ENCODE measurements at regions not wholly inside any gene's neighbourhood (a gene's known extent, or its start where the extent isn't known, plus 50 kb on each side); places are given as distances from the start of the nearest gene placed in this dataset.

- Histone ChIP-seq H3K79me2 (ENCODE audit: control insufficient read depth, insufficient read depth, low read length) (no peaks in the 10 kb centered on the region), H3K9me3 (replicated peaks; ENCODE audit: control insufficient read depth, insufficient read depth, low read depth, low read length) (no peaks in the 10 kb centered on the region), H3K27me3 (ENCODE audit: control insufficient read depth in 2 of 2, insufficient read depth in 2 of 2, low read length in 2 of 2) (no peaks in the 10 kb centered on the region), H2AFZ (ENCODE audit: low read depth, low read length) (no peak overlapping the region), H4K20me1 (replicated peaks; ENCODE audit: control insufficient read depth, insufficient read depth, low read length) (no peaks in the 10 kb centered on the region), H3K4me2 (ENCODE audit: insufficient read depth, low read length) (no peak overlapping the region), H3K36me3 (ENCODE audit: control insufficient read depth, insufficient read depth, low read length) (no peaks in the 10 kb centered on the region), H3K9ac (ENCODE audit: insufficient read depth in 1 of 2, low read depth in 2 of 2, low read length in 2 of 2) (no peak overlapping the region), H3K27ac (ENCODE audit: extremely low read depth, low read depth, low read length) (no peak overlapping the region), H3K4me3 (no peak overlapping the region), H3K4me1 (replicated peaks in 1 of 2; ENCODE audit: control insufficient read depth in 2 of 2, insufficient read depth in 2 of 2, low read length in 2 of 2) (no peaks in the 10 kb centered on the region), H3K9me1 (ENCODE audit: control insufficient read depth, insufficient read depth, low read length) (no peaks in the 10 kb centered on the region)
- ATAC-seq (no peak), DNase-seq (ENCODE audit: extremely low read depth in 1 of 4, low spot score in 3 of 4) (no peak), FAIRE-seq (no peak)
- ChIA-PET CTCF (ENCODE audit: low intra/inter-chr PET ratio) (no interaction called here), POLR2A (no interaction called here)
- in situ Hi-C loops (cut with MboI): no loop called here
- no TSS peak for BruUV-seq (replicated peaks)
- WGBS (ENCODE audit: insufficient coverage, low coverage, missing lambda C conversion rate): 0% methylated on average over 10 of the region's 10 CpGs
- intact Hi-C loops (cut with micrococcal nuclease): no loop called here
- TF ChIP-seq NKRF (IDR thresholded peaks at IDR 0.05; ENCODE audit: borderline replicate concordance) (no peak), MAX (CRISPR knock-in tag; IDR thresholded peaks at IDR 0.05) (no peak), HDGF (IDR thresholded peaks at IDR 0.05) (no peak), ZNF449 (CRISPR knock-in tag; IDR thresholded peaks at IDR 0.05) (no peak), NFRKB (IDR thresholded peaks at IDR 0.05; ENCODE audit: low read depth) (no peak), CEBPB (tag; IDR thresholded peaks at IDR 0.05) (no peak), ZNF507 (tag; conservative IDR thresholded peaks at IDR 0.05) (no peak), TCF7 (IDR thresholded peaks at IDR 0.05; ENCODE audit: borderline replicate concordance) (no peak), SETDB1 (IDR thresholded peaks at IDR 0.05; ENCODE audit: low read length) (no peak), CHCHD3 (CRISPR knock-in tag; IDR thresholded peaks at IDR 0.05) (no peak), BMI1 (IDR thresholded peaks at IDR 0.05; ENCODE audit: low read length) (no peak), AFF4 (CRISPR knock-in tag; IDR thresholded peaks at IDR 0.05) (no peak), IRF2 (CRISPR knock-in tag; IDR thresholded peaks at IDR 0.05) (no peak), E2F8 (IDR thresholded peaks at IDR 0.05; ENCODE audit: low read depth, partially characterized antibody) (no peak)
Observed at GRCh38 chr9:105178076-105178475, 66.4 kb upstream of the SLC44A1 start.

Measured in K562 (cell line).